HFFc6 (cell line): ENCODE measurements at regions not wholly inside any gene's neighbourhood (a gene's known extent, or its start where the extent isn't known, plus 50 kb on each side); places are given as distances from the start of the nearest gene placed in this dataset.

ENCODE experiments used
- DNase-seq: peaks from one replicate; pipeline ENCODE4 v3.0.0-alpha.2; 2018
- H3K27ac Mint-ChIP-seq: 2 replicates; pipeline ENCODE4 v1.8.0; 2020; ENCODE audit warnings: mild to moderate bottlenecking, mixed read lengths
- H3K27me3 Mint-ChIP-seq: 2 replicates; pipeline ENCODE4 v1.8.0; 2021; ENCODE audit warnings: mild to moderate bottlenecking, moderate library complexity, mixed read lengths; ENCODE audit not compliant: insufficient read depth
- H3K36me3 Mint-ChIP-seq: 2 replicates; pipeline ENCODE4 v1.8.0; 2021; ENCODE audit warnings: low read depth, mixed read lengths
- H3K4me1 Mint-ChIP-seq: 2 replicates; pipeline ENCODE4 v1.8.0; 2020; ENCODE audit warnings: low read depth, mixed read lengths
- H3K4me3 Mint-ChIP-seq: 2 replicates; pipeline ENCODE4 v1.8.0; 2020; ENCODE audit warnings: mild to moderate bottlenecking, moderate library complexity, mixed read lengths
- H3K9me3 Mint-ChIP-seq: 2 replicates; pipeline ENCODE4 v1.8.0; 2020; ENCODE audit warnings: mild to moderate bottlenecking, mixed read lengths
- TF ChIP-seq, protein P1 (sequence below): fragments of 200-600 bp; sonication (generic); IDR thresholded peaks from 2 replicates; pipeline ENCODE4 v1.5.0; 2021; ENCODE audit warnings: antibody characterized with exemption, mild to moderate bottlenecking

DNA sequence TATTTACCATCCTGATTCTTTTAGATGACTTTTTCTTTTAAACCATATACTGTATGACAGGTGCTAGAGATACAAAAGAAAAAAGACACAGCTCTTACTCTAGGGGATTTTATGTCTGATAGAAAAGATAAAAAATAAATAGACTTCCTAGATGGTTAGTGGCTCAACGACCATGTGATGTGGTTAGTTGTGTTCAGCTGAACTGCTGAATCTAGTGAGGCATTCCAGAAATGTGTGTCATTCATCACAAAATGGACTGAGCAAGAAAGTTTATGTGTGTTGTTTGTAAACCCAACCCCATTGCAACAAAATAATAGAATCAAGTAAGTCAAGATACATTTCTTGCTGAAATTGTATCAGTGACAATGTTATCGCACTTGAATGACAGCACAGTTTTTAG is 205.8 kb upstream of the LYPLAL1 start:
- no peaks in the 10 kb centered on the region for H3K36me3 Mint-ChIP-seq
- TF ChIP-seq, protein P1, sequence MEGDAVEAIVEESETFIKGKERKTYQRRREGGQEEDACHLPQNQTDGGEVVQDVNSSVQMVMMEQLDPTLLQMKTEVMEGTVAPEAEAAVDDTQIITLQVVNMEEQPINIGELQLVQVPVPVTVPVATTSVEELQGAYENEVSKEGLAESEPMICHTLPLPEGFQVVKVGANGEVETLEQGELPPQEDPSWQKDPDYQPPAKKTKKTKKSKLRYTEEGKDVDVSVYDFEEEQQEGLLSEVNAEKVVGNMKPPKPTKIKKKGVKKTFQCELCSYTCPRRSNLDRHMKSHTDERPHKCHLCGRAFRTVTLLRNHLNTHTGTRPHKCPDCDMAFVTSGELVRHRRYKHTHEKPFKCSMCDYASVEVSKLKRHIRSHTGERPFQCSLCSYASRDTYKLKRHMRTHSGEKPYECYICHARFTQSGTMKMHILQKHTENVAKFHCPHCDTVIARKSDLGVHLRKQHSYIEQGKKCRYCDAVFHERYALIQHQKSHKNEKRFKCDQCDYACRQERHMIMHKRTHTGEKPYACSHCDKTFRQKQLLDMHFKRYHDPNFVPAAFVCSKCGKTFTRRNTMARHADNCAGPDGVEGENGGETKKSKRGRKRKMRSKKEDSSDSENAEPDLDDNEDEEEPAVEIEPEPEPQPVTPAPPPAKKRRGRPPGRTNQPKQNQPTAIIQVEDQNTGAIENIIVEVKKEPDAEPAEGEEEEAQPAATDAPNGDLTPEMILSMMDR = no peak
- H3K9me3 Mint-ChIP-seq = peaks cover 13% of the 10 kb centered on the region
- no peak overlapping the region for H3K27ac Mint-ChIP-seq
- DNase-seq = peak; percentile 9
- no peaks in the 10 kb centered on the region for H3K27me3 Mint-ChIP-seq
- no peaks in the 10 kb centered on the region for H3K4me1 Mint-ChIP-seq
- no peak overlapping the region for H3K4me3 Mint-ChIP-seq

DNA sequence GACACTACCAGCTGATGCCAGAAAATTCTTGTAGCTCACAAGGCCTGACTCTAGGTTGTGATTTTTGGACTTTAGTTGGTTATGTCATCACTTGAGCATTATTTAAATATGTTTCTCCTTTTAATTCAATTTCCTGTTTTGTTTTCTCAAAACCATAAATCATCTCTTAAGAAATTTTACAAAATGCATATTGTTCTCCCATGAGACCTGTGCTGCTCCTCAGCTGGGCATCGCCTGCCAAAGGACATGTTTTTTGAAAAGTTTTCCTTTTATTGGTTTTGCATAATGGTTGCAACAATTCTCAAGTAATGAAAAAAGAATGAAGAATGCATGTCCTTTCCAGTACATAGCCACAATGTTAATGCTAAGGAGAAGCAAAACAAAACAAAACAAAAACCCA is 204.7 kb upstream of the LYPLAL1 start:
- Mint-ChIP-seq H3K4me3 (no peak overlapping the region), H3K27me3 (no peaks in the 10 kb centered on the region), H3K36me3 (no peaks in the 10 kb centered on the region), H3K4me1 (no peaks in the 10 kb centered on the region), H3K27ac (no peak overlapping the region), H3K9me3 (peaks cover 13% of the 10 kb centered on the region)
- no peak for DNase-seq
- TF ChIP-seq, protein P1 = no peak

DNA sequence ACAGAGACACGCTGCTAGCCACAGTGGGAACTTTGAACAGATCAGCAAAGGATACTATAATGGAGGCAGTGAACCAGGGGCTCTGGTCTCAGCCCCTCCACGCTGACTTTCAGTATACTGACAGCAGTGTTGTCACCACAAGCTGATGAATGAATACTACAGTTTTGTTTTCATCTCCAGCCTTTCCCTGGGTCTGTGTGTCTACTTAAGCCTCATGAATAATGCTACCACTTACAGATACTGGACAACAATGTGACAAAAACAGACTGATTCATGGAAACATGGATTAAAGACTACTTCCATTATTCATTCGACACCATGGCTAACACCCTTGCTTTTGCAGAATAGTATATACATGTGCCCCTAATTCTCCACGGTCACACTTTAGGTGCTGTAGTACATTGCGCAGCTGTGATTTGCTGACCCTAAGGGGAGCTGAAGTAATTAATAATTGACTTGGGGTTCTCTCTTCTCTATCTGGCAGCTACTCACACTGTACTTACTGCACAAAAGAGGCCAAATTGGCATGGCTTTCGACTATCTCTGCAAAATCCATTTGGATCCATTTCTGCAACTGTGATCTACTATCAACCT is 203.2 kb upstream of the LYPLAL1 start:
- H3K36me3 Mint-ChIP-seq = no peaks in the 10 kb centered on the region
- DNase-seq = no peak
- no peaks in the 10 kb centered on the region for H3K27me3 Mint-ChIP-seq
- H3K9me3 Mint-ChIP-seq = peaks cover 17% of the 10 kb centered on the region
- no peak overlapping the region for H3K4me3 Mint-ChIP-seq
- no peak overlapping the region for H3K27ac Mint-ChIP-seq
- TF ChIP-seq, protein P1 = no peak
- H3K4me1 Mint-ChIP-seq = no peaks in the 10 kb centered on the region

DNA sequence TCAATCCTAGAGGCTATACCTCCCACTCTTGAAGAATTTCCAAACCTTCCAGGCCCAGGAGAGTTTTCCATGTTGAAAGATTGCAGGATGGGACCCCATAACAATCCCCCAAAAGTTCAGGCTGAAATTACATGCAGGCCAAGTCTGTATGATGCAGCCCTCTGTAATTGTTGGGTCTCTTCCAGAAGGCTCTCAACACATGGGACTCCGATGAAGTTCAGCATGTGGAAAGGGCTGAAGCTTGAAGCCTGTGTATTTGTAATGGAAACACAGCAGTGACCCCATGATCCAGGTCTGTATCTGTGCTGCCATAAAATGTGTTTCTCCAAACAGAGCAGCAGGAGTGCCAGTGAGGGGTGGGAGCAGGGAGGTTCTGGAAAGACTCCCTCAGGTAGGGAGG is 202.5 kb upstream of the LYPLAL1 start:
- no peak overlapping the region for H3K4me3 Mint-ChIP-seq
- no peak for DNase-seq
- no peaks in the 10 kb centered on the region for H3K27me3 Mint-ChIP-seq
- TF ChIP-seq, protein P1 = no peak
- no peak overlapping the region for H3K27ac Mint-ChIP-seq
- no peaks in the 10 kb centered on the region for H3K36me3 Mint-ChIP-seq
- peaks cover 17% of the 10 kb centered on the region for H3K9me3 Mint-ChIP-seq
- H3K4me1 Mint-ChIP-seq = no peaks in the 10 kb centered on the region

DNA sequence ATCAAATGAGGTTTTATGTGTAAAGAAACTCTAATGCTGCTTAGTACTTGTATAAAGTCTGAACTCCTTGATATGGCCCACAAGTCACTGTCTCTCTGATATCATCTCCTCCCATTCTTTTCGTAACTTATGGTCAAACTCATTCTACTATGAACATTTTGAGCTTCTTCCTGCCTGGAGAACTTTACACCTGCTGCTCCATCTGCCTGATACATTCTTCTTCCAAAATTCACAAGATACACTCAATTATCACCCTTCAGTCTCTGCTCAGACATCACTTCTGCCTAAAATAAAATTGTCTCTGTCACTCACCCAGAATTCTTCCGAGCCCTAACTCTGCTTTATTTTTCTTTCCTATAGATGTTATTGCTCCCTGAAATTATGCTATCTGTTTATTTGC is 192.8 kb upstream of the LYPLAL1 start:
- no peaks in the 10 kb centered on the region for H3K4me1 Mint-ChIP-seq
- H3K27ac Mint-ChIP-seq = no peak overlapping the region
- no peaks in the 10 kb centered on the region for H3K27me3 Mint-ChIP-seq
- TF ChIP-seq, protein P1 = no peak
- no peaks in the 10 kb centered on the region for H3K9me3 Mint-ChIP-seq
- H3K4me3 Mint-ChIP-seq = no peak overlapping the region
- DNase-seq = no peak
- H3K36me3 Mint-ChIP-seq = no peaks in the 10 kb centered on the region

DNA sequence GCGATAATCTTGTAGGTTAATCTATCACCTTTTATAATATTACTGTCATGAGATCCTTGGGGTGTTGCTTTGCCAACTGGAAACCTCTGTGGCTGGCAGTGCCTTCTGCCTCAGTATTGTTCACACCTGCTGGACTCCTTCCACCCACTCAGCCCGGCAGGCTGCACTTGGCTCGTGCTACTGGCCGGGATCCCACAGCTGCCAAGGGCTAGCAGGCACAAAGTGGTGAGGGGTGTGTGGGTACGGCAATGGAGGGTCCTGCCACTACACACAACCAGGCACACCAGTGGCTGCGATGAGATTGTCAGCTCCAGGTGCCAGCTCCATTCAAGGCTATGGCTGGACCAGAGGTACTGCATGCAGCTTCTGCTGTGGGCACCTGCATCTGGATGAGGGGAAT is 191.2 kb upstream of the LYPLAL1 start:
- no peaks in the 10 kb centered on the region for H3K4me1 Mint-ChIP-seq
- H3K27ac Mint-ChIP-seq = no peak overlapping the region
- TF ChIP-seq, protein P1 = no peak
- no peak overlapping the region for H3K4me3 Mint-ChIP-seq
- no peaks in the 10 kb centered on the region for H3K9me3 Mint-ChIP-seq
- H3K36me3 Mint-ChIP-seq = no peaks in the 10 kb centered on the region
- no peaks in the 10 kb centered on the region; the same call in 1 of the 2 replicates for H3K27me3 Mint-ChIP-seq
- no peak for DNase-seq
